ENCODE measurements at regions not wholly inside any gene's neighbourhood (a gene's known extent, or its start where the extent isn't known, plus 50 kb on each side); places are given as distances from the start of the nearest gene placed in this dataset.
"Not testable (repeated sequence)": the region's sequence is repeated elsewhere in the genome, so short reads cannot be mapped to it uniquely, and the experiment has no call there.

GRCh38 chr1:221522529-221522940 lies 219.4 kb downstream of the DUSP10 start:
- DNase-seq (ENCODE audit: low read depth in 2 of 2), result no peak

GRCh38 chr1:221525749-221526148 lies 216.1 kb downstream of the DUSP10 start:
- DNase-seq (ENCODE audit: low read depth in 2 of 2), result no peak

- DNase-seq (ENCODE audit: low read depth in 2 of 2), result no peak
Measured at GRCh38 chr1:221527302-221527701, 214.6 kb downstream of the DUSP10 start.

- no peak for DNase-seq (ENCODE audit: low read depth in 2 of 2)
Measured at GRCh38 chr1:221527886-221528624, 213.8 kb downstream of the DUSP10 start.

- not testable (repeated sequence) for DNase-seq (ENCODE audit: low read depth in 2 of 2)
Measured at GRCh38 chr1:221530159-221530558, 211.7 kb downstream of the DUSP10 start.

- DNase-seq (ENCODE audit: low read depth in 2 of 2), result no peak
Measured at GRCh38 chr1:221530791-221531190, 211.1 kb downstream of the DUSP10 start.

- DNase-seq (ENCODE audit: low read depth in 2 of 2), result no peak
Measured at GRCh38 chr1:221532071-221532773, 209.7 kb downstream of the DUSP10 start.

GRCh38 chr1:221541296-221541695 lies 200.6 kb downstream of the DUSP10 start:
- no peak for DNase-seq (ENCODE audit: low read depth in 2 of 2)

GRCh38 chr1:221543529-221544120 lies 198.3 kb downstream of the DUSP10 start:
- DNase-seq (ENCODE audit: low read depth in 2 of 2), result no peak

- DNase-seq (ENCODE audit: low read depth in 2 of 2), result no peak
Measured at GRCh38 chr1:221548942-221549341, 192.9 kb downstream of the DUSP10 start.

- DNase-seq (ENCODE audit: low read depth in 2 of 2), result no peak
Measured at GRCh38 chr1:221549815-221550214, 192.1 kb downstream of the DUSP10 start.

- DNase-seq (ENCODE audit: low read depth in 2 of 2), result not testable (repeated sequence)
Measured at GRCh38 chr1:221552792-221553191, 189.1 kb downstream of the DUSP10 start.

- no peak for DNase-seq (ENCODE audit: low read depth in 2 of 2)
Measured at GRCh38 chr1:221555689-221556433, 186.0 kb downstream of the DUSP10 start.

GRCh38 chr1:221556435-221556834 lies 185.5 kb downstream of the DUSP10 start:
- DNase-seq (ENCODE audit: low read depth in 2 of 2), result no peak

GRCh38 chr1:221557013-221557412 lies 184.9 kb downstream of the DUSP10 start:
- no peak for DNase-seq (ENCODE audit: low read depth in 2 of 2)

GRCh38 chr1:221558396-221558795 lies 183.5 kb downstream of the DUSP10 start:
- no peak for DNase-seq (ENCODE audit: low read depth in 2 of 2)

- DNase-seq (ENCODE audit: low read depth in 2 of 2), result no peak
Measured at GRCh38 chr1:221559911-221560310, 182.0 kb downstream of the DUSP10 start.

- DNase-seq (ENCODE audit: low read depth in 2 of 2), result no peak
Measured at GRCh38 chr1:221562542-221563475, 179.1 kb downstream of the DUSP10 start.

GRCh38 chr1:221563476-221563921 lies 178.4 kb downstream of the DUSP10 start:
- DNase-seq (ENCODE audit: low read depth in 2 of 2), result no peak

GRCh38 chr1:221564891-221565290 lies 177.0 kb downstream of the DUSP10 start:
- DNase-seq (ENCODE audit: low read depth in 2 of 2), result no peak

GRCh38 chr1:221565711-221566110 lies 176.2 kb downstream of the DUSP10 start:
- DNase-seq (ENCODE audit: low read depth in 2 of 2), result no peak
